A673 (cell line): ENCODE measurements at regions not wholly inside any gene's neighbourhood (a gene's known extent, or its start where the extent isn't known, plus 50 kb on each side); places are given as distances from the start of the nearest gene placed in this dataset.

Experiments used
- BruUV-seq: library from RNA; stranded (reverse); fragments of 400-500 nt; replicated peaks from 2 replicates; lab custom pipeline; 2021; lab: Mats Ljungman, UMichigan
- CTCF ChIA-PET: fragments of 300-600 bp; sonication (Branson Sonifier 250); formaldehyde crosslinking; loops from one replicate; lab custom pipeline; 2022; ENCODE audit warnings: antibody characterized with exemption; lab: Charles Lee
- POLR2A ChIA-PET: fragments of 300-600 bp; sonication (Branson Sonifier 250); formaldehyde crosslinking; loops from one replicate; lab custom pipeline; 2022; ENCODE audit warnings: antibody characterized with exemption; ENCODE audit not compliant: low non-redundant PET; lab: Charles Lee
- DNase-seq: peaks from one replicate; pipeline ENCODE4 v3.0.0-alpha.2; 2015; ENCODE audit warnings: low spot score
- H3K27ac ChIP-seq: fragments of 200-600 bp; sonication (generic); 2 replicates; pipeline ENCODE4 v1.5.1; 2016; ENCODE audit warnings: mixed run types, low read depth, mild to moderate bottlenecking, mixed read lengths, antibody characterized with exemption, low read length; ENCODE audit not compliant: poor library complexity, severe bottlenecking
- H3K27me3 ChIP-seq: fragments of 200-600 bp; sonication (generic); replicated peaks from 2 replicates; pipeline ENCODE4 v1.6.1; 2017; ENCODE audit warnings: mixed run types, low read depth, mild to moderate bottlenecking, mixed read lengths, antibody characterized with exemption, low read length; ENCODE audit not compliant: insufficient read depth, poor library complexity
- H3K36me3 ChIP-seq: fragments of 200-600 bp; sonication (generic); 2 replicates; pipeline ENCODE4 v1.6.1; 2016; ENCODE audit warnings: mixed run types, mild to moderate bottlenecking, mixed read lengths, antibody characterized with exemption, low read length; ENCODE audit not compliant: insufficient read depth, poor library complexity, severe bottlenecking
- H3K4me1 ChIP-seq: fragments of 200-600 bp; sonication (generic); 2 replicates; pipeline ENCODE4 v1.6.1; 2017; ENCODE audit warnings: mixed run types, mild to moderate bottlenecking, mixed read lengths, antibody characterized with exemption, low read length; ENCODE audit not compliant: insufficient read depth, poor library complexity, severe bottlenecking
- H3K4me3 ChIP-seq: fragments of 200-600 bp; sonication (generic); 2 replicates; pipeline ENCODE4 v1.5.1; 2016; ENCODE audit warnings: low read depth, mixed run types, mild to moderate bottlenecking, mixed read lengths, low read length; ENCODE audit not compliant: poor library complexity, severe bottlenecking
- H3K9me3 ChIP-seq: fragments of 200-600 bp; sonication (generic); 2 replicates; pipeline ENCODE4 v1.6.1; 2016; ENCODE audit warnings: mixed run types, low read depth, mild to moderate bottlenecking, mixed read lengths, antibody characterized with exemption, low read length; ENCODE audit not compliant: poor library complexity, severe bottlenecking
- CTCF ChIP-seq: fragments of 300-800, 200-600 bp; sonication (generic); conservative IDR thresholded peaks from 2 replicates; pipeline ENCODE4 v1.5.1; 2017; ENCODE audit warnings: low read depth, mild to moderate bottlenecking, antibody characterized with exemption, low read length, moderate library complexity, mixed read lengths
- EZH2 ChIP-seq: fragments of 200-600 bp; sonication (generic); IDR thresholded peaks from 2 replicates; pipeline ENCODE4 v1.6.1; 2017; ENCODE audit warnings: borderline replicate concordance, low read depth, mild to moderate bottlenecking, mixed read lengths, antibody characterized with exemption, low read length; ENCODE audit not compliant: poor library complexity, severe bottlenecking
- intact Hi-C: fragments of 100-400 bp; cut with micrococcal nuclease; formaldehyde crosslinking; loops from one replicate; pipeline ENCODE4 v1.10.0; 2022; ENCODE audit not compliant: unreplicated experiment

GRCh38 chr9:75539523-75539922 lies 350.9 kb upstream of the PCSK5 start:
- DNase-seq = no peak
- no peaks in the 10 kb centered on the region for H3K27me3 ChIP-seq
- no TSS peak for BruUV-seq
- TF ChIP-seq CTCF (no peak), EZH2 (no peak)
- H3K4me1 ChIP-seq = no peaks in the 10 kb centered on the region
- intact Hi-C loops = no loop called here
- no peak overlapping the region for H3K4me3 ChIP-seq
- ChIA-PET CTCF (no interaction called here), POLR2A (no interaction called here)
- H3K36me3 ChIP-seq = no peaks in the 10 kb centered on the region
- H3K27ac ChIP-seq = no peak overlapping the region
- H3K9me3 ChIP-seq = peaks cover 11% of the 10 kb centered on the region

GRCh38 chr9:75540185-75540584 lies 350.3 kb upstream of the PCSK5 start:
- no TSS peak for BruUV-seq
- H3K27ac ChIP-seq = no peak overlapping the region
- DNase-seq = no peak
- peaks cover 11% of the 10 kb centered on the region for H3K9me3 ChIP-seq
- intact Hi-C loops = no loop called here
- ChIA-PET CTCF (no interaction called here), POLR2A (no interaction called here)
- H3K27me3 ChIP-seq = no peaks in the 10 kb centered on the region
- no peak overlapping the region for H3K4me3 ChIP-seq
- H3K36me3 ChIP-seq = no peaks in the 10 kb centered on the region
- H3K4me1 ChIP-seq = no peaks in the 10 kb centered on the region
- TF ChIP-seq EZH2 = no peak
- TF ChIP-seq CTCF = no peak

GRCh38 chr9:75541734-75542133 lies 348.7 kb upstream of the PCSK5 start:
- no peak for DNase-seq
- no peak overlapping the region for H3K4me3 ChIP-seq
- H3K36me3 ChIP-seq = no peaks in the 10 kb centered on the region

More at GRCh38 chr9:75541734-75542133, 348.7 kb upstream of the PCSK5 start:
- ChIA-PET POLR2A (no interaction called here), CTCF (no interaction called here)
- Histone ChIP-seq H3K4me1 (no peaks in the 10 kb centered on the region), H3K27me3 (no peaks in the 10 kb centered on the region), H3K9me3 (peaks cover 6% of the 10 kb centered on the region), H3K27ac (no peak overlapping the region)
- intact Hi-C loops = no loop called here
- no TSS peak for BruUV-seq
- TF ChIP-seq CTCF = no peak
- TF ChIP-seq EZH2 = no peak
